ENCODE measurements at regions not wholly inside any gene's neighbourhood (a gene's known extent, or its start where the extent isn't known, plus 50 kb on each side); places are given as distances from the start of the nearest gene placed in this dataset.
"Not testable (repeated sequence)": the region's sequence is repeated elsewhere in the genome, so short reads cannot be mapped to it uniquely, and the experiment has no call there.

DNA sequence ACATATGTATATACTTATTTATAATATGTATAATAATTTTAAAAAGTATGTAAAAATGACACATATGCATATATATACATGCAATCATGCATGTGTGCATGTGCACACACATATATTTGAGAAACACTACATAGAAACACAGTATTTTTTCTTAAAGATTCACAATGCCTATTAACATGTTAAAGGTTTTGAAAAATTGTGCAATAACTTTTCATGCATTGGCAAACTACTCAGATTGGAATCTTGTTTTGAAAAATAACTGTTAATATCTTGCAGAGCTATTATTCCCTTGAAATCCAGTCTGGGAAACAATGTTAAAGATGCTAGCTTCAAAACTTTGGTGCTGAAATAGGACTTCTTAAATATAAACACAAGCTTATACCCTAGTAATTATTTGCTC, 256.2 kb upstream of the P2RY1 start:
- H3K36me3 ChIP-seq (ENCODE audit: control insufficient read depth, insufficient read depth, low read length), result no peaks in the 10 kb centered on the region
- H3K4me1 ChIP-seq (ENCODE audit: control insufficient read depth, insufficient read depth, low read length), result no peaks in the 10 kb centered on the region
- H3K9me3 ChIP-seq (ENCODE audit: control insufficient read depth, low read depth, low read length), result no peaks in the 10 kb centered on the region
- H3K27ac ChIP-seq (ENCODE audit: low read length), result no peak overlapping the region
- DNase-seq, result no peak
- no peak overlapping the region for H3K4me3 ChIP-seq (ENCODE audit: low read length)
- H3K27me3 ChIP-seq (ENCODE audit: control insufficient read depth, insufficient read depth, low read length), result no peaks in the 10 kb centered on the region

DNA sequence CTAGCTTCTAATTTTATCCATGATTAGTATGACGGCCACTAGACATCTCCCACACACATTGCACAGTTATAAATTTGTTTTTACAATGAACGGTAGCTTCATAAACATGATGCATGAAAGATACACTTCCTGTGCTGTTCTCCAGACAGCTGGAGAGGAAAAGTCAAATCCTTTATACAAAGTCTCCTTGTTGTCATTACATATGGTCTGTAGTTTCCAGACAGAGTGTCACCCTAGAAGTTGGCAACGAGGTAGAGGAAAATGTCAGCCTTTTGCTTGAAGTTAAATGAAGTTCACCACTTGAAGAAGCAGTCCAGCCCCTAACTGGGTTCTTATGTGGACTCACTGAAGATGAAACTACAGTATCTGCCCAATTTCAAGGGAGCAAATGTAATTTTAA, 253.0 kb upstream of the P2RY1 start:
- H3K27me3 ChIP-seq (ENCODE audit: control insufficient read depth, insufficient read depth, low read length), result no peaks in the 10 kb centered on the region
- no peak overlapping the region for H3K27ac ChIP-seq (ENCODE audit: low read length)
- H3K9me3 ChIP-seq (ENCODE audit: control insufficient read depth, low read depth, low read length), result no peaks in the 10 kb centered on the region
- 50% methylated on average over 1 of the region's 3 CpGs for WGBS (ENCODE audit: insufficient coverage, low lambda C conversion rate)
- no peaks in the 10 kb centered on the region for H3K4me1 ChIP-seq (ENCODE audit: control insufficient read depth, insufficient read depth, low read length)
- no peak for DNase-seq
- H3K36me3 ChIP-seq (ENCODE audit: control insufficient read depth, insufficient read depth, low read length), result no peaks in the 10 kb centered on the region
- H3K4me3 ChIP-seq (ENCODE audit: low read length), result no peak overlapping the region

DNA sequence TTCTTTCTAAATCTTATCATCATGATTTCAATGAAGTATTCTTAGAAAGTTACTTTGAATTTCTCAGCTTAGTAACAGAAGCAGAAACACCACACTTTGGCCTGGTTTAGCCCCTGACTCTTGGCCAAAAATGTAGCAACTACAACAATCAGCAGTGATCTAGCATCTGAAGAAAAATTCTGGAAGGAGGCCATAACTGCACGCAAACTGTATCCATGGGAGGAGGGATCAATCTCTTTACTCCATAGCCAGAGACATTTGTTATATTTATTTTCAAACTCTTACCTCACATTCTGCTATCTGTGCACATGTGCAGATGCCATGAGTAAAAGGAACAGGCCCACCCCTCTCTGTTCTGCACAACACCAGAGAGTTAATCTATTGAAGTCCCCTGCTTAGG, 251.0 kb upstream of the P2RY1 start:
- Histone ChIP-seq H3K4me1 (ENCODE audit: control insufficient read depth, insufficient read depth, low read length) (no peaks in the 10 kb centered on the region), H3K27ac (ENCODE audit: low read length) (no peak overlapping the region), H3K36me3 (ENCODE audit: control insufficient read depth, insufficient read depth, low read length) (no peaks in the 10 kb centered on the region), H3K4me3 (ENCODE audit: low read length) (no peak overlapping the region), H3K9me3 (ENCODE audit: control insufficient read depth, low read depth, low read length) (no peaks in the 10 kb centered on the region), H3K27me3 (ENCODE audit: control insufficient read depth, insufficient read depth, low read length) (no peaks in the 10 kb centered on the region)
- no CpG with 5 or more reads among the region's 1 CpG for WGBS (ENCODE audit: insufficient coverage, low lambda C conversion rate)
- DNase-seq, result no peak

DNA sequence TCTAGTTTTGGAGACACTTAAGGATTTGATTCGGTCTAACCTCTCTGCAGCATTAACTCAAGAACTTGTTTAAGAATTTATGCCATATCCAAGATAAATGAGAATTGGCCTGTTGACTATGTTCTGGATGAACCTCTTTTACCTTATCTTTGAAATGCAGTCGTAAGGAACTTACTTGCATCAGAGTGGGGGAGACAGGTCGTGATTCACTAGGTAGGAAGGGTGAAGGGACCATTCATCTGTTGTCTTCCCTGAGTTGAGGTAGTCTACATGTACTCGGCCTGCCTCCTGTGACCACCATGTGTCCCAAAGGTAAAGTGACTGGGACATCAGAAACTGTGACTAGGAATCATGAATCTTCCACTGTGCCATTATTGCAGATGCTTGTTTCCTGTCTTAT, 248.0 kb upstream of the P2RY1 start:
- H3K27ac ChIP-seq (ENCODE audit: low read length), result no peak overlapping the region
- no peaks in the 10 kb centered on the region for H3K4me1 ChIP-seq (ENCODE audit: control insufficient read depth, insufficient read depth, low read length)
- H3K36me3 ChIP-seq (ENCODE audit: control insufficient read depth, insufficient read depth, low read length), result no peaks in the 10 kb centered on the region
- no peaks in the 10 kb centered on the region for H3K9me3 ChIP-seq (ENCODE audit: control insufficient read depth, low read depth, low read length)
- H3K27me3 ChIP-seq (ENCODE audit: control insufficient read depth, insufficient read depth, low read length), result no peaks in the 10 kb centered on the region
- DNase-seq, result no peak
- H3K4me3 ChIP-seq (ENCODE audit: low read length), result no peak overlapping the region
- WGBS (ENCODE audit: insufficient coverage, low lambda C conversion rate), result 83% methylated on average over 1 of the region's 4 CpGs

DNA sequence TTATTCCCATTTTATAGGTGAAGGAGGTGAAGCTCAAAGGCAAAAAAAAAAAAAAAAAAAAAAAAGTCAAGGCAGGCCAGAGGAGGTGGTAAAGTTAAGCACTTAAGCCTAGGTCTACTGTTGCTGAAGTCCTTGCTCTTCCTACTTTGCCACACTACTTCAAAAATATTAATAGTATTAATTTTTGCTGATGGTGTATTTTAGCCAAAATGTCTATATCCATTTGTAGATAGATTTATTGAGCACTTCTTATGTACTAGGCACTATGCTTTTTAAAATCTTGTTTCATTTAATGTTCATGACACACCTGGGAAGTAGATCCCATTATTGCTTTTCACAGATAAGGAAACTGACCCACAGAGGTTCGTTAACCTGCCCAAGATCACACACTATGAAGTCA, 247.1 kb upstream of the P2RY1 start:
- DNase-seq, result no peak
- Histone ChIP-seq H3K4me3 (ENCODE audit: low read length) (no peak overlapping the region), H3K27ac (ENCODE audit: low read length) (no peak overlapping the region), H3K36me3 (ENCODE audit: control insufficient read depth, insufficient read depth, low read length) (no peaks in the 10 kb centered on the region), H3K4me1 (ENCODE audit: control insufficient read depth, insufficient read depth, low read length) (no peaks in the 10 kb centered on the region), H3K27me3 (ENCODE audit: control insufficient read depth, insufficient read depth, low read length) (no peaks in the 10 kb centered on the region), H3K9me3 (ENCODE audit: control insufficient read depth, low read depth, low read length) (no peaks in the 10 kb centered on the region)
- no CpG with 5 or more reads among the region's 1 CpG for WGBS (ENCODE audit: insufficient coverage, low lambda C conversion rate)

DNA sequence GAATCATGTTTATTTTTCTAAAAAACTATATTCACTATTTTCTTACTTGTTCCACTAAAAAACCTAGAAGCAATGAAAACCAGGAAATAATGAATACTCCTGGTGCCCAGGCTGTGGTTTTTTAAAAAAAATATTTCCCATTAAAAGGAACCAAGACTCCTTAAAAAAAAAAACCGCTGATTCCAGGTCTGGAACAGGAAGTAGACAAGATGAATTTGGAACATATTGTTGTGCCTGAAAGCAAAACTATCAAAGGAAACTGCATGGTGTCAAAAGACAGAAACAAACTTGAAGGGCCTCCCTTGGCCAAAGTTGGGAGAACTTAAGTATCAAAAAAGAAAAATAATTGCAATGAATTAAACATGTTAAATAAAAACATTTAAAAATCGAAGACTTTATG, 245.3 kb upstream of the P2RY1 start:
- 79% methylated on average over 2 of the region's 2 CpGs for WGBS (ENCODE audit: insufficient coverage, low lambda C conversion rate)
- no peak for DNase-seq
- no peak overlapping the region for H3K27ac ChIP-seq (ENCODE audit: low read length)

DNA sequence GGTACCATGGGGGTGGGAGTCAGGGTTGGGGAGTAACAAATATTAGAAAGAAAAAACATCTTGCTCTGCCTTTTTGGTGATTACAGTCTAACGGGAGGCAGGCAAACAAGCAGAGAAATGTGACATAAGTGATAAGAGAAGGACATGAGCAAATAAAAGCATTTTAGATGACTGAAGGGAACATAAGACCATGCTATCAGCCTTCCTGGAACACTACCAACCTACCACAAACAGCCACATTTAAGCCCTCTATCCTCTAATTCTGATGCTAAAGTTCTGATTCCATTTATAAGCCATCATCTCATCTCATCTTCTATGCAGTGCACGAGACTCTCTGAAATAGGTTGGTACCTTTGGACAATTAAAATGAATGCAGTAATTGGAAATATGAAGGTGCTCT, 243.4 kb upstream of the P2RY1 start:
- 50% methylated on average over 1 of the region's 2 CpGs for WGBS (ENCODE audit: insufficient coverage, low lambda C conversion rate)

More for the DNA sequence above, 245.3 kb upstream of the P2RY1 start:
- no peaks in the 10 kb centered on the region for H3K9me3 ChIP-seq (ENCODE audit: control insufficient read depth, low read depth, low read length)
- no peaks in the 10 kb centered on the region for H3K4me1 ChIP-seq (ENCODE audit: control insufficient read depth, insufficient read depth, low read length)
- no peaks in the 10 kb centered on the region for H3K27me3 ChIP-seq (ENCODE audit: control insufficient read depth, insufficient read depth, low read length)
- no peaks in the 10 kb centered on the region for H3K36me3 ChIP-seq (ENCODE audit: control insufficient read depth, insufficient read depth, low read length)
- H3K4me3 ChIP-seq (ENCODE audit: low read length), result no peak overlapping the region

DNA sequence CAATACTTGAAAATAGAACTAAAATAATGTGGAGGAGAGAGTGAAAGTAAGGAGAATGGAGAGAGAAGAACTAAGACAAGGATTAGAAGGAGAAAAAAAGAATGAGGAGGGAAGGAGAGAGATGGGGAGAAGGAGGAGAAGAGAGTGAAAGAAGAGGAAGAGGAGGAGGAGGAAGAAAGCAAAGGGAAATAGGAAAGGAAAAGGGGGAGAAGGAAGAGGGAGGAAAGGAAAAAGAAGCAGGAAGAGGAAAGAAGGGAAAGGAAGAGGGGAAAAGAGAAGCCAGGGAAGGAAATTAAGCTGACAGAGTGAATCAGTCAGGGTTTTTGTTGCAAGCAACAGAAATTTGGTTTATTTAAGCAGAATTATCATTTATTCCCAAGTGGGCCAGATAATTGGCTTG, 241.7 kb upstream of the P2RY1 start:
- no peaks in the 10 kb centered on the region for H3K9me3 ChIP-seq (ENCODE audit: control insufficient read depth, low read depth, low read length)
- H3K27ac ChIP-seq (ENCODE audit: low read length), result no peak overlapping the region
- no peaks in the 10 kb centered on the region for H3K27me3 ChIP-seq (ENCODE audit: control insufficient read depth, insufficient read depth, low read length)
- peaks cover 6% of the 10 kb centered on the region for H3K4me1 ChIP-seq (ENCODE audit: control insufficient read depth, insufficient read depth, low read length)
- no peak for DNase-seq
- no peak overlapping the region for H3K4me3 ChIP-seq (ENCODE audit: low read length)
- no peaks in the 10 kb centered on the region for H3K36me3 ChIP-seq (ENCODE audit: control insufficient read depth, insufficient read depth, low read length)

More for the DNA sequence above, 243.4 kb upstream of the P2RY1 start:
- DNase-seq, result no peak
- Histone ChIP-seq H3K36me3 (ENCODE audit: control insufficient read depth, insufficient read depth, low read length) (no peaks in the 10 kb centered on the region), H3K27ac (ENCODE audit: low read length) (no peak overlapping the region), H3K27me3 (ENCODE audit: control insufficient read depth, insufficient read depth, low read length) (no peaks in the 10 kb centered on the region), H3K9me3 (ENCODE audit: control insufficient read depth, low read depth, low read length) (no peaks in the 10 kb centered on the region), H3K4me1 (ENCODE audit: control insufficient read depth, insufficient read depth, low read length) (peaks cover 4% of the 10 kb centered on the region), H3K4me3 (ENCODE audit: low read length) (no peak overlapping the region)

DNA sequence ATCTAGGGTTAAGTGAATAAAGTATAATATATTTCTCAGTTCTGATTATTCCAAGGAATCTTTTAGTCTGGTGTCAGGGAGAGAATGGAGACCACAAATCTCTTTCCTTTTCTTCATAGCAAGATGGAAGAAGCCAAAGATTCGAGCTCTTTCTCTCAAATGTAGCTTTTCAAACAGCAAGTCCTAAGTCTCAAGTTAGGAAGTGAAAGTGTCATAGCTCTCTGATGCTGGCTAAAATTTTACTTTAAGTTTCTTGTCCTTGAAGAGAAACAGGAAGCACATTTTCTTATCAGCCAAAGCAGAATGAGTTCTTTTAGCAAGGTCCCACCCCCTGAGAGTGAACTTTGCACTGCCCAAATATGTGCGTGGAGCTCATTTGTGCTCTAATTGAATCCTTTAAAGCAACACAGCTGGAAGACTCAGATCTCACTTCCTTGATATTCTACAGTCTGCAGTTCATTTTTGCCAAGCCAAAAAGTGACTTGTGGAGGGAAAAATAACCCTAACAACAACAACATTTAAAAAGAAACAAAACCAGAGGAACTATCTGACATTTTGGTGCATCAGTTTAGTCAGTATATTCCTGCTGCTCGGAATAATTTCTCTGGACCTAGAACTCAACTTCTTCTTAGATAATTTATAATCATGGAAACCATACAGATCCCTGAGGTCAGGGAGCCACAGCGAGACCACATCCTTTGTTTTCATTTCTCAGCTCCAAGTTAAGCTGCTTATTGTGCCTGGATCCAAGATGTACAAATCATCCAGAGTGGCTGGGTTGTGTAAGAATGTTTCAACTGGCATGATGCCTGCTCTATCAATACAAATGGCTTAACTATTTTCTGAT, 238.7 kb upstream of the P2RY1 start:
- DNase-seq, result peak; percentile 43 to 70
- Histone ChIP-seq H3K27ac (ENCODE audit: low read length) (peak overlapping the region; percentile 23), H3K27me3 (ENCODE audit: control insufficient read depth, insufficient read depth, low read length) (no peaks in the 10 kb centered on the region), H3K36me3 (ENCODE audit: control insufficient read depth, insufficient read depth, low read length) (no peaks in the 10 kb centered on the region), H3K4me1 (ENCODE audit: control insufficient read depth, insufficient read depth, low read length) (peaks cover 6% of the 10 kb centered on the region), H3K9me3 (ENCODE audit: control insufficient read depth, low read depth, low read length) (no peaks in the 10 kb centered on the region), H3K4me3 (ENCODE audit: low read length) (no peak overlapping the region)
- WGBS (ENCODE audit: insufficient coverage, low lambda C conversion rate), result 60% methylated on average over 1 of the region's 4 CpGs

DNA sequence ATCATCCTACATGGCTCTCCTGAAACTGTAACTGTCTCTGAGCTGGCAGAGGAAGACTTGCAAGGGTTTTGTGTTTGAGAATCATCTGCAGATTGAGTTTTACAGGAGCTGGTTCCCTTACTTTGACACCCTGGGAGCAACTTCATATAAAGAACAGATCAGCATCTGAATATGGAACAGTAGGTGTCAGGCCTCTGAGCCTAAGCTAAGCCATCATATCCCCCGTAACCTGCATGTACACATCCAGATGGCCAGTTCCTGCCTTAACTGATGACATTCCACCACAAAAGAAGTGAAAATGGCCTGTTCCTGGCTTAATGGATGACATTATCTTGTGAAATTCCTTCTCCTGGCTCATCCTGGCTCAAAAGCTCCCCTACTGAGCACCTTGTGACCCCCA, 238.1 kb upstream of the P2RY1 start:
- H3K27ac ChIP-seq (ENCODE audit: low read length), result peak overlapping the region; percentile 23
- WGBS (ENCODE audit: insufficient coverage, low lambda C conversion rate), result no CpG with 5 or more reads among the region's 1 CpG
- not testable (repeated sequence) for H3K4me3 ChIP-seq (ENCODE audit: low read length)

DNA sequence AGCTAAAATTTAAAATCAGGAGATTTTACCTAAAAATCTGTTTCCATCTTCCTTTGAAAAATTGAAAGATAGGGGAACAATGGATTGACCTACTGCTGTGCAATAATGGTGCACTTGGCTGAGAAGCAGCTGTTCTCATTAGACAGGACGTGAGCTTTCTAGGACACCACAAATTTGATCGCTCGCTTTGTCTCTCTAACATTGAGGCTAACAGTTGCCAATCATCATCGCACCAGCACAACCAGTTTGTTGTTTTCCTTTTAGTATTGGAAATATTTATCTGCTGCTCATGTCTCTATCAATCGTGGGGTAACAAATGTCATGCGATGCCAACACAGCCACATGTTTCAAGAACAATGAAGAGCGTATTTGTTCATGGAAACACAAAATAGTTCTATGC, 228.8 kb upstream of the P2RY1 start:
- whole genome bisulfite sequencing (ENCODE audit: insufficient coverage, low lambda C conversion rate), result no CpG with 5 or more reads among the region's 7 CpGs
- Histone ChIP-seq H3K9me3 (ENCODE audit: control insufficient read depth, low read depth, low read length) (peaks cover 6% of the 10 kb centered on the region), H3K4me3 (ENCODE audit: low read length) (no peak overlapping the region), H3K27me3 (ENCODE audit: control insufficient read depth, insufficient read depth, low read length) (no peaks in the 10 kb centered on the region), H3K4me1 (ENCODE audit: control insufficient read depth, insufficient read depth, low read length) (no peaks in the 10 kb centered on the region), H3K36me3 (ENCODE audit: control insufficient read depth, insufficient read depth, low read length) (no peaks in the 10 kb centered on the region), H3K27ac (ENCODE audit: low read length) (no peak overlapping the region)
- DNase-seq, result no peak

More for the DNA sequence above, 238.1 kb upstream of the P2RY1 start:
- H3K4me1 ChIP-seq (ENCODE audit: control insufficient read depth, insufficient read depth, low read length); H3K27me3 ChIP-seq (ENCODE audit: control insufficient read depth, insufficient read depth, low read length); H3K36me3 ChIP-seq (ENCODE audit: control insufficient read depth, insufficient read depth, low read length); DNase-seq; H3K9me3 ChIP-seq (ENCODE audit: control insufficient read depth, low read depth, low read length): not testable (repeated sequence)
